SK-N-SH (cell line): ENCODE measurements at regions not wholly inside any gene's neighbourhood (a gene's known extent, or its start where the extent isn't known, plus 50 kb on each side); places are given as distances from the start of the nearest gene placed in this dataset.

Source experiments
- CTCF ChIP-seq: fragments of 200-600 bp; sonication (generic); IDR thresholded peaks from 2 replicates; pipeline ENCODE4 v1.6.1; 2017; ENCODE audit warnings: antibody characterized with exemption, mild to moderate bottlenecking, moderate library complexity
- ELF1 ChIP-seq: IDR thresholded peaks from 2 replicates; pipeline ENCODE4 v1.4.0; 2012
- REST ChIP-seq: IDR thresholded peaks from 2 replicates; pipeline ENCODE4 v1.6.1; 2012; ENCODE audit warnings: mild to moderate bottlenecking, low read depth, low read length, moderate library complexity

GRCh38 chr21:18894387-18894786 lies 490.8 kb upstream of the TMPRSS15 start:
- no peak for TF ChIP-seq CTCF
- no peak for TF ChIP-seq REST
- TF ChIP-seq ELF1 = no peak
